HCT116 (cell line): ENCODE measurements at regions not wholly inside any gene's neighbourhood (a gene's known extent, or its start where the extent isn't known, plus 50 kb on each side); places are given as distances from the start of the nearest gene placed in this dataset.

Source experiments
- CTCF ChIP-seq, 3 experiments: fragments of 200-600 bp in 1 of 3; sonication (generic) in 1 of 3; IDR thresholded peaks in 2 of 3; conservative IDR thresholded peaks in 1 of 3; 2 replicates each; pipeline ENCODE4 v1.5.1; 2012 to 2017; ENCODE audit warnings: low read depth in 2 of 3, low read length in 2 of 3, antibody characterized with exemption in 1 of 3, borderline replicate concordance in 1 of 3, control low read depth in 1 of 3, mild to moderate bottlenecking in 1 of 3, mixed read lengths in 1 of 3, mixed run types in 1 of 3, moderate library complexity in 1 of 3; ENCODE audit not compliant: insufficient read depth in 1 of 3
- POLR2A ChIP-seq: IDR thresholded peaks from 2 replicates; pipeline ENCODE4 v1.7.0; 2011; ENCODE audit warnings: borderline replicate concordance; ENCODE audit not compliant: insufficient read depth, insufficient read length; ENCODE audit errors: extremely low read depth
- POLR2AphosphoS5 ChIP-seq: IDR thresholded peaks from 2 replicates; pipeline ENCODE4 v1.6.1; 2011; ENCODE audit warnings: mild to moderate bottlenecking, low read depth, low read length, moderate library complexity
- SRF ChIP-seq: IDR thresholded peaks from 2 replicates; pipeline ENCODE4 v1.6.1; 2012; ENCODE audit warnings: low read depth

- TF ChIP-seq POLR2A (no peak), CTCF (IDR thresholded peaks at IDR 0.05 in 2 of 3, conservative IDR thresholded peaks at IDR 0.05 in 1 of 3; ENCODE audit: borderline replicate concordance in 1 of 3, insufficient read depth in 1 of 3, low read depth in 2 of 3, low read length in 2 of 3) (no peak), SRF (no peak), POLR2AphosphoS5 (no peak)
Observed at GRCh38 chr9:116075191-116075590, 78.4 kb upstream of the PAPPA start.
